ENCODE measurements at regions not wholly inside any gene's neighbourhood (a gene's known extent, or its start where the extent isn't known, plus 50 kb on each side); places are given as distances from the start of the nearest gene placed in this dataset.

- intact Hi-C loops (cut with micrococcal nuclease), result no loop called here
- Mint-ChIP-seq H3K36me3 (no peaks in the 10 kb centered on the region), H3K27ac (no peak overlapping the region), H3K27me3 (ENCODE audit: low read depth in 3 of 3) (peaks cover 0 to 3% (median 0%) of the 10 kb centered on the region in 3 donors), H3K4me1 (no peaks in the 10 kb centered on the region), H3K9me3 (peaks cover 6 to 19% (median 8%) of the 10 kb centered on the region in 7 donors), H3K4me3 (no peak overlapping the region)
- H3K27ac ChIP-seq (ENCODE audit: low read depth in 1 of 2, low read length in 2 of 2), result no peak overlapping the region
- H3K4me2 ChIP-seq (replicated peaks; ENCODE audit: extremely low read depth, low read length, poor library complexity, severe bottlenecking), result no peak overlapping the region
- TF ChIP-seq CTCF (IDR thresholded peaks at IDR 0.05), result no peak
- H3K79me2 ChIP-seq (ENCODE audit: insufficient read depth, low read length), result no peaks in the 10 kb centered on the region
- no peak for DNase-seq
- H3K9ac ChIP-seq (ENCODE audit: insufficient read depth, low read length, poor library complexity, severe bottlenecking), result no peak overlapping the region
- H3K36me3 ChIP-seq (replicated peaks in 1 of 2; ENCODE audit: control insufficient read depth in 1 of 2, insufficient read depth in 2 of 2, low read length in 2 of 2), result no peaks in the 10 kb centered on the region
- H3K27me3 ChIP-seq (ENCODE audit: control insufficient read depth in 2 of 2, insufficient read depth in 2 of 2, low read length in 2 of 2), result no peaks in the 10 kb centered on the region
- H3K4me3 ChIP-seq (replicated peaks in 1 of 3; ENCODE audit: low read depth in 2 of 3, low read length in 3 of 3), result no peak overlapping the region
- peaks cover 6 to 11% of the 10 kb centered on the region in 2 donors for H3K9me3 ChIP-seq (replicated peaks in 1 of 2; ENCODE audit: control insufficient read depth in 1 of 2, insufficient read depth in 1 of 2, low read length in 2 of 2)
- no CpG with 5 or more reads among the region's 2 CpGs for WGBS (ENCODE audit: insufficient coverage)
- H3K4me1 ChIP-seq (ENCODE audit: control insufficient read depth in 1 of 2, insufficient read depth in 2 of 2, low read length in 2 of 2), result no peaks in the 10 kb centered on the region
- no peaks in the 10 kb centered on the region for H4K20me1 ChIP-seq (ENCODE audit: insufficient read depth, low read length)
- no peak overlapping the region for H2AFZ ChIP-seq (ENCODE audit: insufficient read depth, low read depth, low read length, poor library complexity, severe bottlenecking)
Observed at GRCh38 chr7:137096607-137097006, 228.2 kb downstream of the CHRM2 start.

DNA sequence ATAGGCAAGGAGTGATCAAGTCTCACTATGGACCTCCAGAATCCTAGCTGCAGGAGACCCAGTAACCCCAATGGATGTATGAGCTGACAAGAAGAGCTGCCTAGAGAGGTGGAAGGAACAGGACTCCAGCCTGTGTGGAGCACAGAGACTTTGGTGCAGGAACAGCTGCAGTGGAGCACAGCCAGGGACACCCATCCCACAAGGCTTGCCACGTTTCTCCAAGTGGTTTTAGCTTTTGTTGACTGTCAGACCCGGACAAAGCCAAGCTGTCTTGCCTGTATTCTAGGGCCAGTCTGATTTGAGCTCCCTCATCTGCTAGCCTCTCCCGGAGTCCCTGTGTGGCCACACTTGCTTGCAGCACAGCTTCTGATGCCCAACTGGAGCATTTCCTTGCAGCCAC, 224.7 kb downstream of the CHRM2 start:
- Histone ChIP-seq H3K4me1 (ENCODE audit: control insufficient read depth in 1 of 2, insufficient read depth in 2 of 2, low read length in 2 of 2) (no peaks in the 10 kb centered on the region), H3K9ac (ENCODE audit: insufficient read depth, low read length, poor library complexity, severe bottlenecking) (no peak overlapping the region), H2AFZ (ENCODE audit: insufficient read depth, low read depth, low read length, poor library complexity, severe bottlenecking) (no peak overlapping the region), H3K9me3 (replicated peaks in 1 of 2; ENCODE audit: control insufficient read depth in 1 of 2, insufficient read depth in 1 of 2, low read length in 2 of 2) (peaks cover 6 to 10% of the 10 kb centered on the region in 2 donors), H3K27me3 (ENCODE audit: control insufficient read depth in 2 of 2, insufficient read depth in 2 of 2, low read length in 2 of 2) (no peaks in the 10 kb centered on the region), H3K4me2 (replicated peaks; ENCODE audit: extremely low read depth, low read length, poor library complexity, severe bottlenecking) (no peak overlapping the region), H3K36me3 (replicated peaks in 1 of 2; ENCODE audit: control insufficient read depth in 1 of 2, insufficient read depth in 2 of 2, low read length in 2 of 2) (no peaks in the 10 kb centered on the region), H3K4me3 (replicated peaks in 1 of 3; ENCODE audit: low read depth in 2 of 3, low read length in 3 of 3) (no peak overlapping the region), H3K79me2 (ENCODE audit: insufficient read depth, low read length) (no peaks in the 10 kb centered on the region), H4K20me1 (ENCODE audit: insufficient read depth, low read length) (no peaks in the 10 kb centered on the region), H3K27ac (ENCODE audit: low read depth in 1 of 2, low read length in 2 of 2) (no peak overlapping the region)
- Mint-ChIP-seq H3K4me3 (no peak overlapping the region), H3K9me3 (peaks cover 4 to 15% (median 6%) of the 10 kb centered on the region in 7 donors), H3K27me3 (ENCODE audit: low read depth in 3 of 3) (no peaks in the 10 kb centered on the region), H3K36me3 (no peaks in the 10 kb centered on the region), H3K4me1 (no peaks in the 10 kb centered on the region), H3K27ac (peak overlapping the region in 1 of 7 donors; percentile 27)
- intact Hi-C loops (cut with micrococcal nuclease), result no loop called here
- no peak for DNase-seq
- WGBS (ENCODE audit: insufficient coverage), result 75% methylated on average over 3 of the region's 3 CpGs
- no peak for TF ChIP-seq CTCF (IDR thresholded peaks at IDR 0.05)

All from CD14-positive monocyte (primary cell).